ENCODE measurements at regions not wholly inside any gene's neighbourhood (a gene's known extent, or its start where the extent isn't known, plus 50 kb on each side); places are given as distances from the start of the nearest gene placed in this dataset.

GRCh38 chr12:111088409-111088808 is 168.0 kb upstream of the MYL2 start:
- no peak for TF ChIP-seq USF1 (IDR thresholded peaks at IDR 0.05)
- TF ChIP-seq REST (IDR thresholded peaks at IDR 0.05; ENCODE audit: low read depth), result no peak
- TF ChIP-seq TCF12 (IDR thresholded peaks at IDR 0.05; ENCODE audit: low read depth), result no peak
- no peak for TF ChIP-seq EP300 (IDR thresholded peaks at IDR 0.05; ENCODE audit: borderline replicate concordance)
- no peak for TF ChIP-seq ZBTB7A (IDR thresholded peaks at IDR 0.05; ENCODE audit: low read depth)
- no peak for TF ChIP-seq TAF1 (IDR thresholded peaks at IDR 0.05; ENCODE audit: low read depth)
- TF ChIP-seq MAX (IDR thresholded peaks at IDR 0.05), result no peak
- TF ChIP-seq YY1 (IDR thresholded peaks at IDR 0.05; ENCODE audit: low read depth), result no peak
- no peak for TF ChIP-seq TEAD4 (IDR thresholded peaks at IDR 0.05)

All from Ishikawa (cell line).